K562 (cell line): ENCODE measurements at regions not wholly inside any gene's neighbourhood (a gene's known extent, or its start where the extent isn't known, plus 50 kb on each side); places are given as distances from the start of the nearest gene placed in this dataset.

Experiments used
- ATAC-seq: fragments of 200-7000 bp; cut with Tn5 transposase; 3 replicates; pipeline ENCODE4 v1.9.1; 2020; ENCODE audit warnings: moderate library complexity
- BruUV-seq: library from RNA; stranded (reverse); fragments of 400-500 nt; replicated peaks from 2 replicates; lab custom pipeline; 2021; lab: Mats Ljungman, UMichigan
- CTCF ChIA-PET: fragments of 300-600 bp; formaldehyde crosslinking; extraction: SDS; loops from one replicate; lab custom pipeline; 2021; ENCODE audit warnings: low intra/inter-chr PET ratio; lab: Yijun Ruan, JAX
- POLR2A ChIA-PET: fragments of 300-600, 350-650 bp; sonication (Branson Sonifier 250); formaldehyde crosslinking; extraction: SDS; loops from one replicate; lab custom pipeline; 2021; ENCODE audit warnings: antibody characterized with exemption, inconsistent platforms; lab: Yijun Ruan, JAX
- DNase-seq, 4 experiments: peaks; one replicate each; pipeline versions ENCODE4 v3.0.0 to v3.0.0-alpha.2; 2011 to 2018; ENCODE audit warnings: low spot score in 3 of 4, mixed read lengths in 3 of 4; ENCODE audit errors: extremely low read depth in 1 of 4
- FAIRE-seq: peaks from 2 replicates; lab custom pipeline; 2011; peaks lifted over from hg19 to GRCh38; lab: Jason Lieb, UNC
- H2AFZ ChIP-seq: 2 replicates; pipeline ENCODE4 v1.6.0; 2011; ENCODE audit warnings: low read depth, low read length, control low read depth, inconsistent platforms
- H3K27ac ChIP-seq: fragments of 200-600 bp; 3 replicates; pipeline ENCODE4 v1.8.0; 2011; ENCODE audit warnings: low read depth, mild to moderate bottlenecking, control low read depth, inconsistent platforms, low read length, moderate library complexity, mixed read lengths; ENCODE audit errors: extremely low read depth
- H3K27me3 ChIP-seq, 2 experiments: fragments of 300-600 bp in 1 of 2; 2 replicates in 1 of 2; 3 replicates in 1 of 2; pipeline versions ENCODE4 v1.6.0 to v1.8.0; 2011; ENCODE audit warnings: inconsistent platforms in 2 of 2, low read length in 2 of 2, mild to moderate bottlenecking in 1 of 2, mixed read lengths in 1 of 2, moderate library complexity in 1 of 2; ENCODE audit not compliant: control insufficient read depth in 2 of 2, insufficient read depth in 2 of 2
- H3K36me3 ChIP-seq: fragments of 300-600 bp; 3 replicates; pipeline ENCODE4 v1.8.0; 2011; ENCODE audit warnings: mild to moderate bottlenecking, low read length, inconsistent platforms; ENCODE audit not compliant: control insufficient read depth, insufficient read depth
- H3K4me1 ChIP-seq, 2 experiments: fragments of 200-600 bp in 1 of 2; replicated peaks in 1 of 2; 2 replicates in 1 of 2; 3 replicates in 1 of 2; pipeline versions ENCODE4 v1.5.1 to v1.8.0; 2011; ENCODE audit warnings: inconsistent platforms in 2 of 2, low read length in 2 of 2, mild to moderate bottlenecking in 1 of 2, mixed read lengths in 1 of 2, moderate library complexity in 1 of 2; ENCODE audit not compliant: control insufficient read depth in 2 of 2, insufficient read depth in 2 of 2
- H3K4me2 ChIP-seq: 2 replicates; pipeline ENCODE4 v1.6.1; 2011; ENCODE audit warnings: low read length, control low read depth, inconsistent platforms, mixed read lengths; ENCODE audit not compliant: insufficient read depth
- H3K4me3 ChIP-seq: fragments of 200-600 bp; sonication (generic), shearing (Covaris generic); 2 replicates; pipeline ENCODE4 v1.5.1; 2016; ENCODE audit warnings: control low read depth, inconsistent platforms
- H3K79me2 ChIP-seq: fragments of 200-600 bp; 3 replicates; pipeline ENCODE4 v1.8.0; 2011; ENCODE audit warnings: low read length, inconsistent platforms; ENCODE audit not compliant: control insufficient read depth, insufficient read depth
- H3K9ac ChIP-seq, 2 experiments: 2 replicates each; pipeline versions ENCODE4 v1.6.0 to v1.6.1; 2011; ENCODE audit warnings: low read depth in 2 of 2, low read length in 2 of 2, control low read depth in 1 of 2, inconsistent platforms in 1 of 2, mild to moderate bottlenecking in 1 of 2, mixed read lengths in 1 of 2; ENCODE audit not compliant: insufficient read depth in 1 of 2
- H3K9me1 ChIP-seq: one replicate; pipeline ENCODE4 v1.6.0; 2011; ENCODE audit warnings: inconsistent platforms, mild to moderate bottlenecking, low read length, moderate library complexity; ENCODE audit not compliant: control insufficient read depth, insufficient read depth
- H3K9me3 ChIP-seq: replicated peaks from 2 replicates; pipeline ENCODE4 v1.5.1; 2011; ENCODE audit warnings: low read depth, low read length, inconsistent platforms; ENCODE audit not compliant: control insufficient read depth, insufficient read depth
- H4K20me1 ChIP-seq: replicated peaks from 2 replicates; pipeline ENCODE4 v1.6.1; 2011; ENCODE audit warnings: low read length, inconsistent platforms, mixed read lengths; ENCODE audit not compliant: control insufficient read depth, insufficient read depth
- C11orf30 ChIP-seq: fragments of 450-650 bp; IDR thresholded peaks from 2 replicates; pipeline ENCODE4 v1.6.1; 2016; ENCODE audit warnings: low read depth, mild to moderate bottlenecking
- XRCC3 ChIP-seq: fragments of 450-650 bp; IDR thresholded peaks from 2 replicates; pipeline ENCODE4 v1.6.1; 2017; ENCODE audit warnings: mild to moderate bottlenecking, moderate library complexity
- ZNF24 ChIP-seq: fragments of 450-650 bp; IDR thresholded peaks from 2 replicates; pipeline ENCODE4 v1.6.1; 2016
- ZNF384 ChIP-seq: IDR thresholded peaks from 2 replicates; pipeline ENCODE4 v1.6.1; 2012; ENCODE audit warnings: low read depth, low read length, improper control_type of control experiment
- WGBS: fragments of 100-300 bp; shearing (Covaris generic); methylation state at CpG from one replicate; pipeline ENCODE4 v1.1.6; 2016; ENCODE audit warnings: low coverage, mixed read lengths; ENCODE audit not compliant: insufficient coverage; ENCODE audit errors: missing lambda C conversion rate; 5-methylcytosine and 5-hydroxymethylcytosine counted together
- in situ Hi-C: fragments of 300-500 bp; cut with MboI; formaldehyde crosslinking; loops from 4 replicates; pipeline ENCODE4 v1.15.0; 2018; ENCODE audit warnings: inconsistent platforms, mixed read lengths
- intact Hi-C: fragments of 100-400 bp; cut with micrococcal nuclease; formaldehyde crosslinking; loops from 2 replicates; pipeline ENCODE4 v1.14.2; 2022
- TF ChIP-seq, protein P1 (sequence below), 2 experiments: fragments of 450-650 bp in 1 of 2; IDR thresholded peaks; 2 replicates each; pipeline ENCODE4 v1.6.1; 2011 to 2017; ENCODE audit warnings: low read depth in 2 of 2, antibody characterized with exemption in 1 of 2, borderline replicate concordance in 1 of 2, low read length in 1 of 2, mild to moderate bottlenecking in 1 of 2, mixed read lengths in 1 of 2; ENCODE audit not compliant: control insufficient read depth in 1 of 2

DNA sequence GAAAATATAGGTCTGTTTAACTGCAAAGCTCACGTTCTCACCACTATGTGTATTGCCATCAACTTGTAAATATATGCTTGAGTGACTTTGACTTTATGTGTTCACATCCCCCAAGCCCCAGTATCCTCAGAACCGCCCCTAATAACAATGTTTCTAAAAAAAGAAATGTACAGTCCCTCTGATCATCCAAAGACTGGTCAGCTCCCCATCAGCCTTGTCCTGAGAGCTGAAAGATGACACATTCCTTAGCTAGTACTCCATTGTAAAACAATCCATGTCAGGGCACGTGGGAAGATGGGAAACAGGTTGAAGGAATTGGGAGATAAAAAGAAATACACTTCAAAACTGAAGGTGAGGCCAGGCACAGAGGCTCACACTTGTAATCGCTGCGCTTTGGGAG is 279.4 kb upstream of the WWC1 start (continued):
- TF ChIP-seq, protein P1, sequence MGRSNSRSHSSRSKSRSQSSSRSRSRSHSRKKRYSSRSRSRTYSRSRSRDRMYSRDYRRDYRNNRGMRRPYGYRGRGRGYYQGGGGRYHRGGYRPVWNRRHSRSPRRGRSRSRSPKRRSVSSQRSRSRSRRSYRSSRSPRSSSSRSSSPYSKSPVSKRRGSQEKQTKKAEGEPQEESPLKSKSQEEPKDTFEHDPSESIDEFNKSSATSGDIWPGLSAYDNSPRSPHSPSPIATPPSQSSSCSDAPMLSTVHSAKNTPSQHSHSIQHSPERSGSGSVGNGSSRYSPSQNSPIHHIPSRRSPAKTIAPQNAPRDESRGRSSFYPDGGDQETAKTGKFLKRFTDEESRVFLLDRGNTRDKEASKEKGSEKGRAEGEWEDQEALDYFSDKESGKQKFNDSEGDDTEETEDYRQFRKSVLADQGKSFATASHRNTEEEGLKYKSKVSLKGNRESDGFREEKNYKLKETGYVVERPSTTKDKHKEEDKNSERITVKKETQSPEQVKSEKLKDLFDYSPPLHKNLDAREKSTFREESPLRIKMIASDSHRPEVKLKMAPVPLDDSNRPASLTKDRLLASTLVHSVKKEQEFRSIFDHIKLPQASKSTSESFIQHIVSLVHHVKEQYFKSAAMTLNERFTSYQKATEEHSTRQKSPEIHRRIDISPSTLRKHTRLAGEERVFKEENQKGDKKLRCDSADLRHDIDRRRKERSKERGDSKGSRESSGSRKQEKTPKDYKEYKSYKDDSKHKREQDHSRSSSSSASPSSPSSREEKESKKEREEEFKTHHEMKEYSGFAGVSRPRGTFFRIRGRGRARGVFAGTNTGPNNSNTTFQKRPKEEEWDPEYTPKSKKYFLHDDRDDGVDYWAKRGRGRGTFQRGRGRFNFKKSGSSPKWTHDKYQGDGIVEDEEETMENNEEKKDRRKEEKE (IDR thresholded peaks at IDR 0.05; ENCODE audit: borderline replicate concordance in 1 of 2, control insufficient read depth in 1 of 2, low read depth in 2 of 2, low read length in 1 of 2): no peak

DNA sequence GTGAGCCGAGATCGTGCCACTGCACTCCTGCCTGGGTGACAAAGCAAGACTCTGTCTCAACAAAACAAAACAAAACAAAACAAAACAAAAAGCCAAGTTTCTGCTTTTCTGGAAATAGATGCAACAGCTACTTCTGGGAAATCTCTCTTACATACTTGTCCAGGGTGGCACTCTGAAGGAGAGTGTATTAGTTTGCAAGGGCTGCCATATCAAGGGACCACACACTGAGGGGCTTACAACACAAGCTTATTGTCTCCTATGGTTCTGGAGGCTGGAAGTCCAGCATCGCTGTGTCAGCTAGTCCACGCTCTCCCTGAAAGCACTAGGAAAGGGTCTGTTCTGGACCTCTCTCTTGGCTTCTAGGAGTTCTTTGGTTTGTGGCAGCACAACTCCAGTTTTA is 277.9 kb upstream of the WWC1 start:
- H3K4me3 ChIP-seq: no peak overlapping the region
- WGBS: 8% methylated on average over 4 of the region's 4 CpGs
- intact Hi-C loops (no loop called here), in situ Hi-C loops (no loop called here)
- H3K27me3 ChIP-seq: no peaks in the 10 kb centered on the region
- no TSS peak for BruUV-seq
- no peak overlapping the region for H3K4me2 ChIP-seq
- H3K27ac ChIP-seq: no peak overlapping the region
- no peaks in the 10 kb centered on the region for H3K36me3 ChIP-seq
- ChIA-PET CTCF (no interaction called here), POLR2A (no interaction called here)
- H3K4me1 ChIP-seq: no peaks in the 10 kb centered on the region
- H2AFZ ChIP-seq: no peak overlapping the region
- no peak for FAIRE-seq
- no peak for DNase-seq
- H3K9me1 ChIP-seq: no peaks in the 10 kb centered on the region
- ATAC-seq: no peak
- TF ChIP-seq XRCC3 (no peak), ZNF24 (no peak), ZNF384 (no peak), C11orf30 (no peak)
- H3K9ac ChIP-seq: no peak overlapping the region
- H3K79me2 ChIP-seq: no peaks in the 10 kb centered on the region
- H4K20me1 ChIP-seq: no peaks in the 10 kb centered on the region
- no peaks in the 10 kb centered on the region for H3K9me3 ChIP-seq
